ENCODE measurements at regions not wholly inside any gene's neighbourhood (a gene's known extent, or its start where the extent isn't known, plus 50 kb on each side); places are given as distances from the start of the nearest gene placed in this dataset.

DNA sequence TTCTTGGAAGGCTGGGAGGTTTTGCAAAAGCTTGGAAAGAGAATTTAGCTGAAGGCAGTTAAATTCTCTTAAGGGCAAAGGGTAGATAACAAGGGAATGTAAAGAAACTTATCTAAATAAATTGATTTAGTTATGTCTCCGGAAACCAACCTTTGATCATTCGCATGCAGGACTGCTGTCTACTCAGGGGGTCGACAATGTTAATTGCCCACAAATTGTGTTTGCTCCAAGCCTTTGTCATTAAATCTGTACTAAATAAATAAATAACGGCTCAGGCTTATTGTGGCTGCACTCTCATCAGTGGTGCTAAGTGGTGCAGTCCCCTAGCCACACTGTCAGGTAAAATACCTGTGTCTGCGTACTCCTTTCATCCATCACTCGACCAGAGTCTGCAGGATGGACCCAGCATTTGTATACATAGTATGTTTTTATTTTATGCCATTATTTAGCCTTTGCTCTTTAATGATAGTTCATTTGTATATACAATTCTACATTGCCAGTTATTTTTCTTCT is 497.4 kb upstream of the RASGRP1 start:
- TF ChIP-seq GATA2 (IDR thresholded peaks at IDR 0.05; ENCODE audit: low read depth, low read length) (no peak), GATA3 (IDR thresholded peaks at IDR 0.05; ENCODE audit: low read depth, low read length) (no peak)

Measured in SH-SY5Y (cell line).